ENCODE measurements at regions not wholly inside any gene's neighbourhood (a gene's known extent, or its start where the extent isn't known, plus 50 kb on each side); places are given as distances from the start of the nearest gene placed in this dataset.

DNA sequence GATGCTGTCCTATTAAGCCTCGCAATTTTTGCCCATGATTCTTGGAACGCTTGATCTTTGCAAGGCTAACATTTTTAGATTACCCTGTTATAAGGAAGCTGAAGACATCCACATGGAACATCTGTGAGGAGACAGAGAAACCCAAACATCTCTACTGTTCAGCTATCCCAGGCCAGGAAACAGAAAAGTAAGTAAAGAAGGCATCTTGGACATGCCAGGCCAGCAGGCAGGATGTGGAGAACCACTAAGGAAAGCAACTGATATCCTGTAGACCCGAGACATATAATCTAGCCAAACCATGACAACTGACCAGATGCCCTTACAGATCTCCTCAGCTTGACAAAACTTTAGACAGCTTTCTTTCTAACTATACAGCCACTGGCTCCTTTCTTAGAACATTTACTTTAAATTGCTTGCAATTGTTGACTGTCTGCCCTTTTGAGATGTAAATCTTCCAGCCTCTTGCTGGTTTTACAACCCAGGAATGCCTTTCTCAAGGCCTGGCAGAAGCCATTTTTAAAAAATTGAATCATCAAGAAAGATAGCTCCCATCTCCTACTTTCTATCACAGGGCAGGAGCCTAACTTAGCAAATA is 255.8 kb upstream of the DACH1 start:
- no peak overlapping the region for H3K27ac Mint-ChIP-seq (ENCODE audit: unreplicated experiment)
- TF ChIP-seq, protein P1, sequence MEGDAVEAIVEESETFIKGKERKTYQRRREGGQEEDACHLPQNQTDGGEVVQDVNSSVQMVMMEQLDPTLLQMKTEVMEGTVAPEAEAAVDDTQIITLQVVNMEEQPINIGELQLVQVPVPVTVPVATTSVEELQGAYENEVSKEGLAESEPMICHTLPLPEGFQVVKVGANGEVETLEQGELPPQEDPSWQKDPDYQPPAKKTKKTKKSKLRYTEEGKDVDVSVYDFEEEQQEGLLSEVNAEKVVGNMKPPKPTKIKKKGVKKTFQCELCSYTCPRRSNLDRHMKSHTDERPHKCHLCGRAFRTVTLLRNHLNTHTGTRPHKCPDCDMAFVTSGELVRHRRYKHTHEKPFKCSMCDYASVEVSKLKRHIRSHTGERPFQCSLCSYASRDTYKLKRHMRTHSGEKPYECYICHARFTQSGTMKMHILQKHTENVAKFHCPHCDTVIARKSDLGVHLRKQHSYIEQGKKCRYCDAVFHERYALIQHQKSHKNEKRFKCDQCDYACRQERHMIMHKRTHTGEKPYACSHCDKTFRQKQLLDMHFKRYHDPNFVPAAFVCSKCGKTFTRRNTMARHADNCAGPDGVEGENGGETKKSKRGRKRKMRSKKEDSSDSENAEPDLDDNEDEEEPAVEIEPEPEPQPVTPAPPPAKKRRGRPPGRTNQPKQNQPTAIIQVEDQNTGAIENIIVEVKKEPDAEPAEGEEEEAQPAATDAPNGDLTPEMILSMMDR (conservative IDR thresholded peaks at IDR 0.05), result no peak
- H3K4me1 Mint-ChIP-seq, result peaks cover 13% of the 10 kb centered on the region
- H3K4me3 Mint-ChIP-seq, result no peak overlapping the region
- H3K9me3 Mint-ChIP-seq, result peaks cover 3% of the 10 kb centered on the region
- DNase-seq (ENCODE audit: low read depth, low spot score), result no peak
- no peaks in the 10 kb centered on the region for H3K27me3 Mint-ChIP-seq (ENCODE audit: low read depth)
- no peaks in the 10 kb centered on the region for H3K36me3 Mint-ChIP-seq (ENCODE audit: low read depth)

DNA sequence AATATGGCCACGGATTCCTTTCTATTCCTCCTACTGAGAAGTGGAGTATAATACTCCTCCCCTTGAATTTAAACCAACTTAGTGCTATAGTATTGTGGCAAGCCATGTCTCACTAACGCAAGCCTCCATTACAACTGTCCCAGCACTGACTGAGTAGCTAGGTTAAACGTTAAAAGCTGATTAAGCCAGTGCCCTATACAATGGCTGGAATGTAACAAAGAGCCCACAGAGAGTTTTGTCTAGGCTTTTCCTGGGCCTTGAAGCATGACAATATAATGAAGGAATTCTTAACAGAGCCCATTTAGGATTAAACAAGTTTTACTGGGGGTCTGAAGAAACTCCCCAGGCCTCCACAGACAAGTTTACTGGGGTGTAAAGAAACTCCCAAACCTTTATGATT is 254.5 kb upstream of the DACH1 start:
- Mint-ChIP-seq H3K4me3 (no peak overlapping the region), H3K4me1 (peaks cover 13% of the 10 kb centered on the region), H3K36me3 (ENCODE audit: low read depth) (no peaks in the 10 kb centered on the region), H3K27me3 (ENCODE audit: low read depth) (no peaks in the 10 kb centered on the region), H3K9me3 (peaks cover 3% of the 10 kb centered on the region), H3K27ac (ENCODE audit: unreplicated experiment) (no peak overlapping the region)
- DNase-seq (ENCODE audit: low read depth, low spot score), result no peak
- TF ChIP-seq, protein P1 (conservative IDR thresholded peaks at IDR 0.05), result no peak

DNA sequence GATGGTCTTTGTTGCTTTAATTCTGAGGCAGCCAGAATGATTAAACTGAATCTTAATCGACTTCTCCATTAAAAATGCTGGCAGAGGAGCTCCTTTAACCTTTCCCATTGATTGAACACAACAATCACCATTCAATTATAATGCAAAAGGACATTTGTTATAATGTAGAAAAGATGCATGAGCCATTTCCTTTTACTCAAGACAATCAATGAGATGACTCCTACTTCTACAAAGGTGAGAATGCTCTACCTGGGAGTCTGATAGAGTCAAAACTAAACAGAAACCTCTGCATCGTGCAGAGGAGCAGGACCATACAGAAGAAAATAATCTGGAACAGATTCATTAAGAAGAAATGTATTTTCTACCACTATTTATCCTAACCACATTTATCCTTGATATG is 253.6 kb upstream of the DACH1 start:
- DNase-seq (ENCODE audit: low read depth, low spot score), result no peak
- no peaks in the 10 kb centered on the region for H3K36me3 Mint-ChIP-seq (ENCODE audit: low read depth)
- peaks cover 13% of the 10 kb centered on the region for H3K4me1 Mint-ChIP-seq
- H3K27me3 Mint-ChIP-seq (ENCODE audit: low read depth), result no peaks in the 10 kb centered on the region
- H3K27ac Mint-ChIP-seq (ENCODE audit: unreplicated experiment), result no peak overlapping the region
- H3K4me3 Mint-ChIP-seq, result no peak overlapping the region
- H3K9me3 Mint-ChIP-seq, result peaks cover 7% of the 10 kb centered on the region
- TF ChIP-seq, protein P1 (conservative IDR thresholded peaks at IDR 0.05), result no peak

DNA sequence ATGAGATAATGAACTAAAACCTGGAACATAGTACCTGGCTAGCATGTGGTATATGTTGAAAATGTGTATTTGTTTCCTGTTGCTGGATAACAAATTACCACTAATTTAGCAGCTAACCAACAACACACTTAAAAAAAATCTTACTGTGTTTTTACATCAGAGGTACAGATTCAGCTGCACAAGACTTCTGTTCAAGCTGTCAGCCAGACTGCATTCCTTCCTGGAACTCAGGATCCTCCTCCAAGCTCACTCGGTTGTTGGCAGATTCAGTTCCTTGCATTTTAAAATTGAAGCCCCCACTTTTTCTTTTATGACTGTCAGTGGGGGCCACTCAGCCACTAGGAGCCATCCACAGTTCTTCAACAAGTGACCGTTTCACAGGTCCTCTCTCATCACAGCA is 246.9 kb upstream of the DACH1 start:
- TF ChIP-seq, protein P1 (conservative IDR thresholded peaks at IDR 0.05), result no peak
- no peak overlapping the region for H3K27ac Mint-ChIP-seq (ENCODE audit: unreplicated experiment)
- H3K4me3 Mint-ChIP-seq, result no peak overlapping the region
- no peaks in the 10 kb centered on the region for H3K27me3 Mint-ChIP-seq (ENCODE audit: low read depth)
- DNase-seq (ENCODE audit: low read depth, low spot score), result no peak
- peaks cover 3% of the 10 kb centered on the region for H3K9me3 Mint-ChIP-seq
- H3K4me1 Mint-ChIP-seq, result no peaks in the 10 kb centered on the region
- H3K36me3 Mint-ChIP-seq (ENCODE audit: low read depth), result no peaks in the 10 kb centered on the region

DNA sequence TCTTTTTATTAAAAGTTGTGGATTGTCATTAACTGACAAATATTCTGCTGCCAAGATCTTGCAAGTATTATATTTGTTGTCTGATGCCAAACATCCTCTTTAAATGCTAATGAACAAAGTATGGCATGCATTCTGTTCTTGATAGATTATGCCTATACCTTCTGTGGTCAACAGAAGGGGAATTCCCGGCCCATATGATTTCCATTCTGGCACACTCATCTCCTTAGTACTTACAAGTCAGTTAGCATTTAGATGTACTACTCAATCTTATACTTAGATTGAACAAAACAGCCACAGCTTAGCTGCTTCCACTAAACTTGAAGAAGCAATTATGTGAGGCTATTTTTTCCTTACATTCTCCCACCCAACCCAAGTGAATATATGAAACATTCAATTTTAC is 246.1 kb upstream of the DACH1 start:
- no peaks in the 10 kb centered on the region for H3K27me3 Mint-ChIP-seq (ENCODE audit: low read depth)
- no peak overlapping the region for H3K4me3 Mint-ChIP-seq
- H3K27ac Mint-ChIP-seq (ENCODE audit: unreplicated experiment), result no peak overlapping the region
- peaks cover 3% of the 10 kb centered on the region for H3K9me3 Mint-ChIP-seq
- TF ChIP-seq, protein P1 (conservative IDR thresholded peaks at IDR 0.05), result no peak
- no peak for DNase-seq (ENCODE audit: low read depth, low spot score)
- no peaks in the 10 kb centered on the region for H3K4me1 Mint-ChIP-seq
- H3K36me3 Mint-ChIP-seq (ENCODE audit: low read depth), result no peaks in the 10 kb centered on the region
